ENCODE measurements at regions not wholly inside any gene's neighbourhood (a gene's known extent, or its start where the extent isn't known, plus 50 kb on each side); places are given as distances from the start of the nearest gene placed in this dataset.

DNA sequence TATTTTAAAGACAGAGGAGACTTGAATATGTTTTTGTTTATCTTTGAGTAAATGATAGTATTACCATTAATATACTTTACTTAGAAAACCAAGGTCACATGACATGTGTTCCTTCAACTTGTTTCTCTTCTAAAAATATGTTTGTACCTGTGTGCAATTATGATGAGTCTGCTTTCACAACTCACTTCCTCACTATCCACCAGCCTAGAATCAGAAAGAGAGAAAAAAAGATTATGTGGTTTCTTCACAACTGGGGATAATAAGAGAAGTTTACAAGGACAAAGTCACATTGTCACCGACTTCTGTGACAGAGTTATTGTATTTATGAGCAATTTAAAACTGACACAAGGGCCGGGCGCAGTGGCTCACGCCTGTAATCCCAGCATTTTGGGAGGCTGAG is 1112.1 kb downstream of the RPA4 start:
- H3K27me3 ChIP-seq: no peaks in the 10 kb centered on the region
- 81% methylated on average over 4 of the region's 4 CpGs for WGBS
- H3K9me3 ChIP-seq: no peaks in the 10 kb centered on the region
- no peak overlapping the region for H3K27ac ChIP-seq (replicated peaks in 1 of 4)
- no peak for TF ChIP-seq POLR2A (IDR thresholded peaks at IDR 0.05; ENCODE audit: low read depth)
- no peak for TF ChIP-seq EP300 (IDR thresholded peaks at IDR 0.05)
- TF ChIP-seq, protein P1, sequence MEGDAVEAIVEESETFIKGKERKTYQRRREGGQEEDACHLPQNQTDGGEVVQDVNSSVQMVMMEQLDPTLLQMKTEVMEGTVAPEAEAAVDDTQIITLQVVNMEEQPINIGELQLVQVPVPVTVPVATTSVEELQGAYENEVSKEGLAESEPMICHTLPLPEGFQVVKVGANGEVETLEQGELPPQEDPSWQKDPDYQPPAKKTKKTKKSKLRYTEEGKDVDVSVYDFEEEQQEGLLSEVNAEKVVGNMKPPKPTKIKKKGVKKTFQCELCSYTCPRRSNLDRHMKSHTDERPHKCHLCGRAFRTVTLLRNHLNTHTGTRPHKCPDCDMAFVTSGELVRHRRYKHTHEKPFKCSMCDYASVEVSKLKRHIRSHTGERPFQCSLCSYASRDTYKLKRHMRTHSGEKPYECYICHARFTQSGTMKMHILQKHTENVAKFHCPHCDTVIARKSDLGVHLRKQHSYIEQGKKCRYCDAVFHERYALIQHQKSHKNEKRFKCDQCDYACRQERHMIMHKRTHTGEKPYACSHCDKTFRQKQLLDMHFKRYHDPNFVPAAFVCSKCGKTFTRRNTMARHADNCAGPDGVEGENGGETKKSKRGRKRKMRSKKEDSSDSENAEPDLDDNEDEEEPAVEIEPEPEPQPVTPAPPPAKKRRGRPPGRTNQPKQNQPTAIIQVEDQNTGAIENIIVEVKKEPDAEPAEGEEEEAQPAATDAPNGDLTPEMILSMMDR (IDR thresholded peaks at IDR 0.05): no peak
- no peak for TF ChIP-seq POLR2AphosphoS5 (IDR thresholded peaks at IDR 0.05)
- intact Hi-C loops (cut with DNase I): no loop called here
- no peaks in the 10 kb centered on the region for H3K4me1 ChIP-seq
- no peaks in the 10 kb centered on the region for H3K36me3 ChIP-seq
- no peak overlapping the region for H3K4me3 ChIP-seq
- no peak for DNase-seq (ENCODE audit: extremely low spot score)

DNA sequence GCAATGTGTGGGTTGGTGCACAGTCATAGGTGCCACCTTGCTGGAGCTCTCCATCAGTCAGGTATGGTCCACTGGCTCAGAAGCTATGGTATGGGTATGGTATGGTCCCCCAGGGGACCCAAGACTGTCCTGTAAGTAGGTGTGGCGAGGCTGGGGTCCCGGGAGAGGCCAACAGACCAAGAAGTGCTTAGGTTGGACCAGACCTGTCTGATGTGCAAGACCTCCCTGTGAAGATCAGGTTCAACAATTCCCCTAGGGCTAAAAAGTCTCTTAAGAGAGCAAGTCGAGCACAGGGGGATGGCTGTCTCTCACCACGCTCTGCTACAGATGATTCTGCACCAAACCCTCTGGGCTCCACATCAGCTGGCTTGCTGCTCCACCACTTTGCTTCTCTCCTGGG is 1145.0 kb downstream of the RPA4 start:
- 87% methylated on average over 3 of the region's 4 CpGs for WGBS
- no peaks in the 10 kb centered on the region for H3K36me3 ChIP-seq
- no peak overlapping the region for H3K27ac ChIP-seq (replicated peaks in 1 of 4)
- no peak overlapping the region for H3K4me3 ChIP-seq
- intact Hi-C loops (cut with DNase I): no loop called here
- H3K27me3 ChIP-seq: no peaks in the 10 kb centered on the region
- peaks cover 0 to 12% (median 0%) of the 10 kb centered on the region in 4 donors for H3K9me3 ChIP-seq
- no peaks in the 10 kb centered on the region for H3K4me1 ChIP-seq
- TF ChIP-seq POLR2AphosphoS5 (IDR thresholded peaks at IDR 0.05): no peak
- no peak for TF ChIP-seq POLR2A (IDR thresholded peaks at IDR 0.05; ENCODE audit: low read depth)
- TF ChIP-seq, protein P1 (IDR thresholded peaks at IDR 0.05): no peak
- no peak for TF ChIP-seq EP300 (IDR thresholded peaks at IDR 0.05)
- DNase-seq (ENCODE audit: extremely low spot score): no peak

DNA sequence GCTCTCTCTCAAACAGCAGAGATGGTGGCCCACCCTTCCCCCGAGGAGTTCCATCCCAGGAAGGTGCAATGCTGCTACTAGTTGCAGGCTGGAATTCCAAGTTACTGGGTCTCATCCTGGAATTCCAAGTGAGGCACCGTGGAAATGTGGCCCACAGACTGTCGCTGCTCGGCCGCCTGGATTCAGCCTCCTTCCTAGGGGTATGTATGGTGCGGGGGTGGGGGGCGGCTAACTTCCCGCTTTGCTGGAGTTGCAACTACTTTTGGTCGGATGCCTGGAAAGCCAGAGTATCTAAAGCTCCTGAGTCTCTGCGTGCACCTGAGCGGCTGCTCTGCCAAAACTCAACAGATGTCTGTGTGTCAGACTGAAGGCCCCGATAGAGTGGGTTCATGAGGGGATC is 1146.2 kb downstream of the RPA4 start:
- H3K4me1 ChIP-seq: no peaks in the 10 kb centered on the region
- intact Hi-C loops (cut with DNase I): no loop called here
- TF ChIP-seq EP300 (IDR thresholded peaks at IDR 0.05) (no peak), POLR2AphosphoS5 (IDR thresholded peaks at IDR 0.05) (no peak), POLR2A (IDR thresholded peaks at IDR 0.05; ENCODE audit: low read depth) (no peak)
- TF ChIP-seq, protein P1 (IDR thresholded peaks at IDR 0.05): no peak
- 93% methylated on average over 11 of the region's 12 CpGs for WGBS
- H3K36me3 ChIP-seq: no peaks in the 10 kb centered on the region
- H3K27ac ChIP-seq (replicated peaks in 1 of 4): no peak overlapping the region
- H3K4me3 ChIP-seq: no peak overlapping the region
- peaks cover 0 to 12% (median 0%) of the 10 kb centered on the region in 4 donors for H3K9me3 ChIP-seq
- DNase-seq (ENCODE audit: extremely low spot score): no peak
- H3K27me3 ChIP-seq: no peaks in the 10 kb centered on the region

DNA sequence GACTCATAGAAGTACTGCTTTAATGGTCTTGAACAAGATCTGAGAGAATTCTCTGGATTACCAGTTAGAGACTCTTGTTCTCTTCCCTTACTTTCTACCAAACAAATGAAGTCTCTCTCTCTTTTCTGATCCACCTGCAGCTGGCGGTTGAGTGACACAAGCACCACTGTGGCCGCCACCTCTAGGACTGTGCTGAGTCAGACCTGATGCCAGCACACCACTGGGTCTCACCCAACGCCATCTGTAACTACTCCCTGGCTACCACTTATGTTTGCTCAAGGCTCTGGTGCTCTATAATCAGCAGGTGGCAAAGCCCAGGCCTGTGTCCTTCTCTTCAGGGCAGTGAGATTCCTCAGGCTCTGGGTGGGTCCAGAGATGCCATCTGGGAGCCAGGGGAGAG is 1173.5 kb downstream of the RPA4 start:
- no peaks in the 10 kb centered on the region for H3K9me3 ChIP-seq

DNA sequence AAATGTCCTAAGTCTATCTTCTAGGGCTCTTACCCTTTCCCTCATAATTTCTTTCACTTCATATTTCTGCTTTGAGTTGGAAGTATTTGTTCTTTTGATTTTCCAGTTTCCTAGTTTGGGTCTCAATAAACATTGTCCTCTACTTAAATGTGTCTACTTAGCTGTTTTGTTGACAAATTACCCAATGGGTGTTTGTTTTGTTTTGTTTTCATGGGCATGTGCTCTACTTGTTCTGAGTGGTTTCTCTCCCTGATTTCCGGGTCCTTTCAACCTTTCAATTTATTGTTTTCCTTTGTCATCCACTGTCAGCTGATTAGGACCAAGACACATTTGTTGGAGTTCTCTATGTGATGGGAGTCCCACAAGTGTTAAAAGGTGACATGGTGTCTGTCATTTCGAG is 1181.4 kb downstream of the RPA4 start:
- Histone ChIP-seq H3K27ac (replicated peaks in 1 of 4) (no peak overlapping the region), H3K9me3 (no peaks in the 10 kb centered on the region), H3K4me3 (no peak overlapping the region), H3K36me3 (no peaks in the 10 kb centered on the region), H3K4me1 (no peaks in the 10 kb centered on the region), H3K27me3 (no peaks in the 10 kb centered on the region)
- WGBS: 85% methylated on average over 2 of the region's 2 CpGs
- DNase-seq (ENCODE audit: extremely low spot score): no peak
- no peak for TF ChIP-seq POLR2A (IDR thresholded peaks at IDR 0.05; ENCODE audit: low read depth)
- no peak for TF ChIP-seq EP300 (IDR thresholded peaks at IDR 0.05)
- TF ChIP-seq, protein P1 (IDR thresholded peaks at IDR 0.05): no peak
- TF ChIP-seq POLR2AphosphoS5 (IDR thresholded peaks at IDR 0.05): no peak
- intact Hi-C loops (cut with DNase I): no loop called here

More for the DNA sequence above, 1173.5 kb downstream of the RPA4 start:
- Histone ChIP-seq H3K4me3 (no peak overlapping the region), H3K4me1 (no peaks in the 10 kb centered on the region), H3K27me3 (no peaks in the 10 kb centered on the region), H3K27ac (replicated peaks in 1 of 4) (no peak overlapping the region), H3K36me3 (no peaks in the 10 kb centered on the region)
- no peak for DNase-seq (ENCODE audit: extremely low spot score)
- 97% methylated on average over 3 of the region's 3 CpGs for WGBS
- TF ChIP-seq EP300 (IDR thresholded peaks at IDR 0.05) (no peak), POLR2A (IDR thresholded peaks at IDR 0.05; ENCODE audit: low read depth) (no peak), POLR2AphosphoS5 (IDR thresholded peaks at IDR 0.05) (no peak)
- TF ChIP-seq, protein P1 (IDR thresholded peaks at IDR 0.05): no peak
- intact Hi-C loops (cut with DNase I): no loop called here

All from esophagus muscularis mucosa (tissue), 4 donors.